HFFc6 (cell line): ENCODE measurements at regions not wholly inside any gene's neighbourhood (a gene's known extent, or its start where the extent isn't known, plus 50 kb on each side); places are given as distances from the start of the nearest gene placed in this dataset.
A peak's percentile ranks its signal among the peaks of the same experiment; 100 is the strongest.

Experiments used
- DNase-seq: peaks from one replicate; pipeline ENCODE4 v3.0.0-alpha.2; 2018
- H3K27ac Mint-ChIP-seq: 2 replicates; pipeline ENCODE4 v1.8.0; 2020; ENCODE audit warnings: mild to moderate bottlenecking, mixed read lengths
- H3K27me3 Mint-ChIP-seq: 2 replicates; pipeline ENCODE4 v1.8.0; 2021; ENCODE audit warnings: mild to moderate bottlenecking, moderate library complexity, mixed read lengths; ENCODE audit not compliant: insufficient read depth
- H3K36me3 Mint-ChIP-seq: 2 replicates; pipeline ENCODE4 v1.8.0; 2021; ENCODE audit warnings: low read depth, mixed read lengths
- H3K4me1 Mint-ChIP-seq: 2 replicates; pipeline ENCODE4 v1.8.0; 2020; ENCODE audit warnings: low read depth, mixed read lengths
- H3K4me3 Mint-ChIP-seq: 2 replicates; pipeline ENCODE4 v1.8.0; 2020; ENCODE audit warnings: mild to moderate bottlenecking, moderate library complexity, mixed read lengths
- H3K9me3 Mint-ChIP-seq: 2 replicates; pipeline ENCODE4 v1.8.0; 2020; ENCODE audit warnings: mild to moderate bottlenecking, mixed read lengths
- CTCF ChIP-seq: fragments of 200-600 bp; sonication (generic); IDR thresholded peaks from 2 replicates; pipeline ENCODE4 v1.5.0; 2021; ENCODE audit warnings: antibody characterized with exemption, mild to moderate bottlenecking

GRCh38 chr7:138352570-138353461 is 107.2 kb upstream of the TRIM24 start:
- no peaks in the 10 kb centered on the region for H3K4me1 Mint-ChIP-seq
- H3K27me3 Mint-ChIP-seq: peaks cover 2% of the 10 kb centered on the region; the same call in 1 of the 2 replicates
- DNase-seq: no peak
- no peak overlapping the region for H3K4me3 Mint-ChIP-seq
- peaks cover 5% of the 10 kb centered on the region; the same call in 1 of the 2 replicates for H3K36me3 Mint-ChIP-seq
- H3K27ac Mint-ChIP-seq: peak overlapping the region; percentile 16; the same call in 1 of the 2 replicates
- H3K9me3 Mint-ChIP-seq: peaks cover 14% of the 10 kb centered on the region
- no peak for TF ChIP-seq CTCF

GRCh38 chr7:138354066-138354465 is 106.0 kb upstream of the TRIM24 start:
- H3K4me1 Mint-ChIP-seq: no peaks in the 10 kb centered on the region; the same call in 1 of the 2 replicates
- no peak for TF ChIP-seq CTCF
- H3K27me3 Mint-ChIP-seq: peaks cover 2% of the 10 kb centered on the region; the same call in 1 of the 2 replicates
- H3K36me3 Mint-ChIP-seq: peaks cover 5% of the 10 kb centered on the region; the same call in 1 of the 2 replicates
- no peak overlapping the region for H3K4me3 Mint-ChIP-seq
- H3K9me3 Mint-ChIP-seq: peaks cover 18% of the 10 kb centered on the region
- no peak overlapping the region for H3K27ac Mint-ChIP-seq
- no peak for DNase-seq

- H3K36me3 Mint-ChIP-seq: no peaks in the 10 kb centered on the region; the same call in 1 of the 2 replicates
- peaks cover 2% of the 10 kb centered on the region; the same call in 1 of the 2 replicates for H3K27me3 Mint-ChIP-seq
- TF ChIP-seq CTCF: no peak
- peaks cover 14% of the 10 kb centered on the region for H3K9me3 Mint-ChIP-seq
- H3K4me1 Mint-ChIP-seq: peaks cover 11% of the 10 kb centered on the region; the same call in 1 of the 2 replicates
- H3K4me3 Mint-ChIP-seq: no peak overlapping the region
- DNase-seq: no peak
- H3K27ac Mint-ChIP-seq: no peak overlapping the region
Observed at GRCh38 chr7:138355254-138355653, 104.8 kb upstream of the TRIM24 start.

GRCh38 chr7:138358850-138359341 is 101.2 kb upstream of the TRIM24 start:
- DNase-seq: peak; percentile 0
- Mint-ChIP-seq H3K4me1 (peaks cover 11% of the 10 kb centered on the region; the same call in 1 of the 2 replicates), H3K27ac (peak overlapping the region; percentile 26; the same call in 1 of the 2 replicates), H3K9me3 (peaks cover 16% of the 10 kb centered on the region; the same call in 1 of the 2 replicates), H3K4me3 (peak overlapping the region; percentile 40; the same call in 1 of the 2 replicates), H3K36me3 (no peaks in the 10 kb centered on the region), H3K27me3 (peaks cover under 1% of the 10 kb centered on the region)
- no peak for TF ChIP-seq CTCF

- Mint-ChIP-seq H3K27ac (no peak overlapping the region; the same call in 1 of the 2 replicates), H3K36me3 (no peaks in the 10 kb centered on the region), H3K27me3 (no peaks in the 10 kb centered on the region; the same call in 1 of the 2 replicates), H3K4me3 (no peak overlapping the region; the same call in 1 of the 2 replicates), H3K9me3 (peaks cover 16% of the 10 kb centered on the region; the same call in 1 of the 2 replicates), H3K4me1 (peaks cover 11% of the 10 kb centered on the region; the same call in 1 of the 2 replicates)
- TF ChIP-seq CTCF: no peak
- peak; percentile 4 for DNase-seq
Observed at GRCh38 chr7:138359870-138360559, 100.0 kb upstream of the TRIM24 start.
